Brain microvascular endothelial cell (primary cell): ENCODE measurements at regions not wholly inside any gene's neighbourhood (a gene's known extent, or its start where the extent isn't known, plus 50 kb on each side); places are given as distances from the start of the nearest gene placed in this dataset.
A peak's percentile ranks its signal among the peaks of the same experiment; 100 is the strongest.

Experiments
- DNase-seq: peaks from one replicate; pipeline ENCODE4 v3.0.0-alpha.2; 2020
- H3K27ac ChIP-seq: fragments of 250-450 bp; sonication (Bioruptor Pico); 2 replicates; pipeline ENCODE4 v1.5.1; 2020; ENCODE audit warnings: mild to moderate bottlenecking, moderate library complexity
- H3K27me3 ChIP-seq: fragments of 250-450 bp; sonication (Bioruptor Pico); replicated peaks from 2 replicates; pipeline ENCODE4 v1.5.1; 2020; ENCODE audit warnings: mild to moderate bottlenecking
- H3K36me3 ChIP-seq: fragments of 250-450 bp; sonication (Bioruptor Pico); replicated peaks from 2 replicates; pipeline ENCODE4 v1.5.1; 2020; ENCODE audit warnings: mild to moderate bottlenecking
- H3K4me3 ChIP-seq: 2 replicates; pipeline ENCODE4 v1.5.1; 2011; ENCODE audit warnings: low read depth, mild to moderate bottlenecking, control low read depth, low read length, moderate library complexity
- CTCF ChIP-seq: IDR thresholded peaks from 2 replicates; pipeline ENCODE4 v1.5.1; 2011; ENCODE audit warnings: low read depth, mild to moderate bottlenecking, moderate library complexity, low read length, control low read depth, inconsistent platforms; ENCODE audit errors: missing control alignments
- in situ Hi-C: cut with HindIII; loops from 2 replicates; pipeline ENCODE4 v1.10.0; 2017; ENCODE audit warnings: low sequenced_read_pairs, low pct_ligation_motif_present

DNA sequence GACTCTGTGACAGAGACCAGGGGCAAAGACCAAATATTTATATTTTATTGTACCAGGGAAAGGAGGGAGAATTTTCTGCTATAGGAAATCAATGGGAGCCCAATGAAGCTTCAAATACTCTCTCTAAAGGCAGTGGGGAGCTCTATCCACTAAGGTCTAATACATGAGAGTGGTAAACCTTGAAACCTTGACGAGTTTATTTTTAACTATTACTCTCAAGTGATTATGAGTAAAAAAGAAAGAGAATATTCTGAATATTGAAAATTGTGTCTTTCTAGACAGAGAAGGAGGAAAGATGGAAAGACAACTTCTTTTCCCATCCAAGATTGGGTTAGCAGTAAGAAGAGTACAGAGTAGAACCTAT, 1722.1 kb upstream of the SEL1L start:
- H3K4me3 ChIP-seq = no peak overlapping the region
- DNase-seq = no peak
- no peaks in the 10 kb centered on the region for H3K27me3 ChIP-seq
- no peak overlapping the region for H3K27ac ChIP-seq
- in situ Hi-C loops = no loop called here
- no peaks in the 10 kb centered on the region for H3K36me3 ChIP-seq
- TF ChIP-seq CTCF = no peak

DNA sequence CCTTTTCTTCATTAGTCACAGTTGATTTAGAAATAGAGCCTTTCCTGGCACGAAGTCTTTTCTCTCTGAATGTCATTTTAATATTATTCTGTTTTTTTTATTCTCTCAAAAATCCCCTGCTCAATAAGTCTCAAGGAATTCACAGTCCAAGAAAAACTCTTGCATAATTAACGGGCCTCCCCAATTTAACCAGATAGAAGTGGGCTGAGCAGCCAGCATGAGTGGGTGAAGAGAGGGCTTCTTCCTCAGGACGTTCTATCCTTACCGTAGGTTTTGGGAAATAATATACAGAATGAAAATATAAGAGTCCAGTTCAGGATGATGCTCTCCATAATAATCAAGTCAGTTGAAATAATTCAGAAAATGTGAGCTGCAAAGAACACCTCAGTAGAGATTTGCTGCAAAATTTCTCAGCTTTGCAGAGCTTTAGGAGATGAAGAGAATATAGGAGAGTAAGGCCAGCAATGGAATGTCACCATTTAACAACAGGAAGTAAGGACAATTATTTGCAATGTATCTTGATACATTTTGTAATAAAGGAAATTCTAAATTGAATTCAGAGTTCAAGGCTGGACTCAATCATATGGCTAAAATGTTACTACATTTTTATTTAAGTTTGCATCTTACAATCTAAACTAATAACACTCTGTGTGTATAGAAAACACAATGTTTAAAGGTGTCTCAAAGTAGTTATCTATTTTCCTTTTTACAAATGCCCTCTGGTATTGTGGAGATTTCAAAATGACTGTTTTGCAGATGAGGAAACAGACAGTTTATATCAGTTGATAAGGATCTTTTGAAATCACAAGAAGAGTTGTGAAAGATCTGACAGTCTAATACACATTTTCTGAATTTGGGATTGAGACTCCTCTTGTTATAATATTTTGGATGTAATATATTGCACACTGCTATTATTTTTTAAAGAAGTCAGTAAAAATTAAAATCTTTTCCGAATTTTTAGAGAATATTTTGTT, 1724.1 kb upstream of the SEL1L start:
- no peak for DNase-seq
- Histone ChIP-seq H3K27me3 (no peaks in the 10 kb centered on the region), H3K27ac (no peak overlapping the region), H3K4me3 (no peak overlapping the region), H3K36me3 (no peaks in the 10 kb centered on the region)
- in situ Hi-C loops = no loop called here
- TF ChIP-seq CTCF = no peak

- TF ChIP-seq CTCF = no peak
- DNase-seq = peak; percentile 2
- H3K36me3 ChIP-seq = no peaks in the 10 kb centered on the region
- no peaks in the 10 kb centered on the region for H3K27me3 ChIP-seq
- H3K27ac ChIP-seq = no peak overlapping the region
- in situ Hi-C loops = no loop called here
- no peak overlapping the region for H3K4me3 ChIP-seq
Measured at GRCh38 chr14:83260751-83261150, 1727.1 kb upstream of the SEL1L start.

DNA sequence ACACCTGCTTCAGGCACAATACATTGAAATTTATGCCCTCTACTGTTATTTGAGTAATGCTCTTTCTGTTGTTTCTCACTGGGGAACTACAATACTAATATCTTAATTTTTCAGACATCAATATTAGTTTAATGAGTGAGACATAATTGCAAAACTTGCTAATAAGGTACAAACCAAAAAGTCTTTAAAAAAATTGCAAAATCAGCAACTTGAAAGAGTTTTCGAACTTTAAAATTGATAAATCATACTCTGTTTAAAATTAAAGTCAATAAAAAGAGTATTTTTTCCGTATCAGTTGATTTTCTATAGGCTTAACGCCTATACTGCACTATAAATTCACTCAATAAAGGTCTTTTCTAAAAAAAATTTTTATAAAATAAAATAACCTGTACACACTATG, 1735.9 kb upstream of the SEL1L start:
- no peaks in the 10 kb centered on the region for H3K36me3 ChIP-seq
- in situ Hi-C loops = no loop called here

GRCh38 chr14:83271663-83272062, 1738.0 kb upstream of the SEL1L start:
- DNase-seq = no peak
- Histone ChIP-seq H3K4me3 (no peak overlapping the region), H3K27ac (no peak overlapping the region), H3K27me3 (no peaks in the 10 kb centered on the region), H3K36me3 (no peaks in the 10 kb centered on the region)
- no peak for TF ChIP-seq CTCF
- in situ Hi-C loops = no loop called here

More for the DNA sequence above, 1735.9 kb upstream of the SEL1L start:
- DNase-seq = no peak
- H3K27ac ChIP-seq = no peak overlapping the region
- H3K4me3 ChIP-seq = no peak overlapping the region
- TF ChIP-seq CTCF = no peak
- H3K27me3 ChIP-seq = no peaks in the 10 kb centered on the region

DNA sequence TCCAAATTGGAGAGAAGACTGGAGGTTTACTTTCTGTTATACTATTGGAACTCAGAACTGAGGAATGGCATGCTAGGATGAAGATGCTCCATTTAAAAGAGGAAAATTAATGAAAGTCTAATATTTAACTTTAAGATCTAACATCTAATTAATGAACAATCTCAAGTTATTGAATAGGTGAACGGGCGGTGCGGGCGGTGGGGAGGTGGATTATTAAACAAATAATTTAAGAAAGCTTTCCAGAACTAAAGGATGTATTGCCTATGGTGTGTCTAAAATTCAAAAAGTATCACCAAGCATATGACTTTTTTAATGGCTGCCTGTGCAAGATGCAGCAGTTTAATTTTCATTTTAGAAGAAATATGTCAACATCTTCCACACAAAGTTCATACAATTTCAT, 1747.1 kb upstream of the SEL1L start:
- in situ Hi-C loops = no loop called here
- TF ChIP-seq CTCF = no peak
- H3K36me3 ChIP-seq = no peaks in the 10 kb centered on the region

More for the DNA sequence above, 1747.1 kb upstream of the SEL1L start:
- H3K27ac ChIP-seq = no peak overlapping the region
- no peak overlapping the region for H3K4me3 ChIP-seq
- no peak for DNase-seq
- H3K27me3 ChIP-seq = no peaks in the 10 kb centered on the region
